Tibial nerve (tissue), 4 donors: ENCODE measurements at regions not wholly inside any gene's neighbourhood (a gene's known extent, or its start where the extent isn't known, plus 50 kb on each side); places are given as distances from the start of the nearest gene placed in this dataset.

ENCODE experiments used
- EP300 ChIP-seq, 2 donors: sonication (generic); formaldehyde crosslinking; IDR thresholded peaks; one replicate each; pipeline ENCODE4 v1.6.1; 2017; ENCODE audit warnings: antibody characterized with exemption in 2 of 2, mild to moderate bottlenecking in 1 of 2
- POLR2A ChIP-seq, 2 donors: fragments of 450-650 bp; IDR thresholded peaks; one replicate each; pipeline ENCODE4 v1.6.1; 2017; ENCODE audit warnings: antibody characterized with exemption in 2 of 2, mild to moderate bottlenecking in 2 of 2, moderate library complexity in 2 of 2
- TF ChIP-seq, protein P1 (sequence below), 5 experiments: fragments of 200-600 bp in 3 of 5; fragments of 450-650 bp in 2 of 5; sonication (generic) in 3 of 5; IDR thresholded peaks; one replicate each; pipeline ENCODE4 v1.5.1; 2016 to 2019; ENCODE audit warnings: antibody characterized with exemption in 5 of 5, mild to moderate bottlenecking in 3 of 5, moderate library complexity in 2 of 5

DNA sequence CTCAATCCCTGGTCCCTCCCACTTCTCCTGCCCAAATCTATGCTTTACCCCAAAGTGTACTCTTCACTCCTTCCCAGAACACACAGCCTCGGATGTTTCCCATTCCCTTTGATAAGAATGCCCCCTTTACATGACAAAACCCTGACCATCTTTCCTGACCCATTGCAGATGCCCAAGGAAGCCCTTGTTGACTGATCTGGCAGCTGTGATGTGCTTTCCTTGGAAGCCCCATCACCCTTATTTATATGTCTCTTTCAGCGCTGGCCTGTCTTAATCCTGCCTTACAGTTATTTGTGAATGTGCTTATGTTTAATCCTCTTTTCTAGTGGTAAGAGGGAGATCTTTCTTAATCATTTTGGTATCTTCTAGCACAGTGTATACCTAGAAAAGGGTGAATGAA lies 523.1 kb downstream of the CD83 start:
- TF ChIP-seq, protein P1, sequence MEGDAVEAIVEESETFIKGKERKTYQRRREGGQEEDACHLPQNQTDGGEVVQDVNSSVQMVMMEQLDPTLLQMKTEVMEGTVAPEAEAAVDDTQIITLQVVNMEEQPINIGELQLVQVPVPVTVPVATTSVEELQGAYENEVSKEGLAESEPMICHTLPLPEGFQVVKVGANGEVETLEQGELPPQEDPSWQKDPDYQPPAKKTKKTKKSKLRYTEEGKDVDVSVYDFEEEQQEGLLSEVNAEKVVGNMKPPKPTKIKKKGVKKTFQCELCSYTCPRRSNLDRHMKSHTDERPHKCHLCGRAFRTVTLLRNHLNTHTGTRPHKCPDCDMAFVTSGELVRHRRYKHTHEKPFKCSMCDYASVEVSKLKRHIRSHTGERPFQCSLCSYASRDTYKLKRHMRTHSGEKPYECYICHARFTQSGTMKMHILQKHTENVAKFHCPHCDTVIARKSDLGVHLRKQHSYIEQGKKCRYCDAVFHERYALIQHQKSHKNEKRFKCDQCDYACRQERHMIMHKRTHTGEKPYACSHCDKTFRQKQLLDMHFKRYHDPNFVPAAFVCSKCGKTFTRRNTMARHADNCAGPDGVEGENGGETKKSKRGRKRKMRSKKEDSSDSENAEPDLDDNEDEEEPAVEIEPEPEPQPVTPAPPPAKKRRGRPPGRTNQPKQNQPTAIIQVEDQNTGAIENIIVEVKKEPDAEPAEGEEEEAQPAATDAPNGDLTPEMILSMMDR (IDR thresholded peaks at IDR 0.05), result no peak
- TF ChIP-seq EP300 (IDR thresholded peaks at IDR 0.05), result no peak
- TF ChIP-seq POLR2A (IDR thresholded peaks at IDR 0.05), result no peak
